SK-N-SH (cell line): ENCODE measurements at regions not wholly inside any gene's neighbourhood (a gene's known extent, or its start where the extent isn't known, plus 50 kb on each side); places are given as distances from the start of the nearest gene placed in this dataset.

Source experiments
- CTCF ChIA-PET: fragments of 300-600, 350-600 bp; formaldehyde crosslinking; extraction: SDS; loops from one replicate; lab custom pipeline; 2021; lab: Yijun Ruan, JAX
- POLR2A ChIA-PET: fragments of 350-600 bp; sonication (Branson Sonifier 250); formaldehyde crosslinking; extraction: SDS; loops from one replicate; lab custom pipeline; 2020; ENCODE audit warnings: antibody characterized with exemption, inconsistent platforms; lab: Yijun Ruan, JAX
- DNase-seq: peaks from one replicate; pipeline ENCODE4 v3.0.0; 2012
- H2AFZ ChIP-seq: fragments of 200-600 bp; sonication (generic); 2 replicates; pipeline ENCODE4 v1.8.1; 2016; ENCODE audit warnings: antibody characterized with exemption, mild to moderate bottlenecking, low read depth
- H3F3A ChIP-seq: fragments of 200-600 bp; sonication (generic); replicated peaks from 2 replicates; pipeline ENCODE3; 2016; ENCODE audit warnings: antibody characterized with exemption, mild to moderate bottlenecking; ENCODE audit not compliant: insufficient read depth
- H3K27ac ChIP-seq, 2 experiments: fragments of 200-500 bp in 1 of 2; fragments of 200-600 bp in 1 of 2; sonication (Bioruptor generic) in 1 of 2; sonication (generic), shearing (Covaris generic) in 1 of 2; 2 replicates each; pipeline versions ENCODE4 v1.5.1 to v1.6.1; 2014 to 2016; ENCODE audit warnings: low read depth in 2 of 2, inconsistent platforms in 1 of 2, low read length in 1 of 2, mild to moderate bottlenecking in 1 of 2, mixed read lengths in 1 of 2
- H3K27me3 ChIP-seq: fragments of 200-600 bp; sonication (generic), shearing (Covaris generic); 2 replicates; pipeline ENCODE4 v1.6.1; 2016; ENCODE audit warnings: mixed run types; ENCODE audit not compliant: insufficient read depth
- H3K36me3 ChIP-seq, 2 experiments: fragments of 200-500 bp in 1 of 2; fragments of 200-600 bp in 1 of 2; sonication (Bioruptor generic) in 1 of 2; sonication (generic) in 1 of 2; replicated peaks in 1 of 2; 2 replicates each; pipeline versions ENCODE3 to v1.5.1; 2014 to 2016; ENCODE audit warnings: low read length in 1 of 2, mild to moderate bottlenecking in 1 of 2; ENCODE audit not compliant: insufficient read depth in 2 of 2, control insufficient read depth in 1 of 2
- H3K4me1 ChIP-seq, 2 experiments: fragments of 200-500 bp in 1 of 2; fragments of 200-600 bp in 1 of 2; sonication (Bioruptor generic) in 1 of 2; sonication (generic), shearing (Covaris generic) in 1 of 2; 2 replicates each; pipeline versions ENCODE4 v1.5.1 to v1.6.1; 2014 to 2016; ENCODE audit warnings: low read depth in 1 of 2, low read length in 1 of 2, mixed run types in 1 of 2; ENCODE audit not compliant: insufficient read depth in 2 of 2, control insufficient read depth in 1 of 2
- H3K4me2 ChIP-seq: fragments of 200-600 bp; sonication (generic), shearing (Covaris generic); 2 replicates; pipeline ENCODE4 v1.6.1; 2017; ENCODE audit warnings: mixed run types
- H3K4me3 ChIP-seq, 2 experiments: fragments of 200-500 bp in 1 of 2; fragments of 200-600 bp in 1 of 2; sonication (Bioruptor generic) in 1 of 2; sonication (generic), shearing (Covaris generic) in 1 of 2; 2 replicates each; pipeline versions ENCODE4 v1.5.1 to v1.8.1; 2014 to 2016; ENCODE audit warnings: low read depth in 2 of 2, inconsistent platforms in 1 of 2, low read length in 1 of 2, mild to moderate bottlenecking in 1 of 2, mixed read lengths in 1 of 2, moderate library complexity in 1 of 2
- H3K79me2 ChIP-seq: fragments of 200-600 bp; sonication (generic); 2 replicates; pipeline ENCODE4 v1.8.1; 2017; ENCODE audit warnings: mild to moderate bottlenecking; ENCODE audit not compliant: insufficient read depth
- H3K9ac ChIP-seq: fragments of 200-600 bp; sonication (generic); 2 replicates; pipeline ENCODE4 v1.6.1; 2017; ENCODE audit warnings: mixed run types
- H3K9me2 ChIP-seq: fragments of 200-600 bp; sonication (generic); 2 replicates; pipeline ENCODE4 v1.6.1; 2017; ENCODE audit warnings: mixed run types
- H3K9me3 ChIP-seq: fragments of 200-600 bp; sonication (generic); 2 replicates; pipeline ENCODE4 v1.6.1; 2017; ENCODE audit warnings: mixed run types, mild to moderate bottlenecking, moderate library complexity
- H4K20me1 ChIP-seq: fragments of 200-600 bp; sonication (generic); 2 replicates; pipeline ENCODE4 v1.6.1; 2017; ENCODE audit warnings: mild to moderate bottlenecking, mixed run types; ENCODE audit not compliant: insufficient read depth
- EP300 ChIP-seq, 2 experiments: IDR thresholded peaks; 2 replicates each; pipeline versions ENCODE4 v1.4.0 to v1.6.1; 2012; ENCODE audit warnings: borderline replicate concordance in 1 of 2, low read depth in 1 of 2, low read length in 1 of 2
- FOXJ3 ChIP-seq: sonication (generic); formaldehyde crosslinking; IDR thresholded peaks from 2 replicates; pipeline ENCODE4 v1.5.1; 2020; ENCODE audit warnings: mild to moderate bottlenecking, missing genetic modification reagents
- MEF2A ChIP-seq: IDR thresholded peaks from 2 replicates; pipeline ENCODE4 v1.4.0; 2012; ENCODE audit warnings: low read depth, borderline replicate concordance
- MXI1 ChIP-seq: IDR thresholded peaks from 2 replicates; pipeline ENCODE4 v1.6.1; 2012; ENCODE audit warnings: mild to moderate bottlenecking, low read depth, low read length, improper control_type of control experiment
- POLR2AphosphoS5 ChIP-seq: IDR thresholded peaks from 2 replicates; pipeline ENCODE4 v1.6.1; 2012; ENCODE audit warnings: low read depth, low read length
- RFX5 ChIP-seq: IDR thresholded peaks from 2 replicates; pipeline ENCODE4 v1.6.1; 2012; ENCODE audit warnings: mild to moderate bottlenecking, improper control_type of control experiment, low read length
- SIN3A ChIP-seq: IDR thresholded peaks from 2 replicates; pipeline ENCODE4 v1.6.1; 2012; ENCODE audit warnings: low read depth, mild to moderate bottlenecking, low read length, moderate library complexity, borderline replicate concordance
- WGBS: methylation state at CpG from one replicate; pipeline ENCODE4 v1.1.6; 2017; ENCODE audit warnings: low lambda C conversion rate; 5-methylcytosine and 5-hydroxymethylcytosine counted together
- TF ChIP-seq, protein P1 (sequence below): IDR thresholded peaks from 2 replicates; pipeline ENCODE4 v1.4.0; 2012; ENCODE audit warnings: low read depth, borderline replicate concordance
- TF ChIP-seq, protein P2 (sequence below): fragments of 150-350 bp; IDR thresholded peaks from 2 replicates; pipeline ENCODE4 v1.6.1; 2017; ENCODE audit warnings: antibody characterized with exemption, low read length, low read depth, borderline replicate concordance

DNA sequence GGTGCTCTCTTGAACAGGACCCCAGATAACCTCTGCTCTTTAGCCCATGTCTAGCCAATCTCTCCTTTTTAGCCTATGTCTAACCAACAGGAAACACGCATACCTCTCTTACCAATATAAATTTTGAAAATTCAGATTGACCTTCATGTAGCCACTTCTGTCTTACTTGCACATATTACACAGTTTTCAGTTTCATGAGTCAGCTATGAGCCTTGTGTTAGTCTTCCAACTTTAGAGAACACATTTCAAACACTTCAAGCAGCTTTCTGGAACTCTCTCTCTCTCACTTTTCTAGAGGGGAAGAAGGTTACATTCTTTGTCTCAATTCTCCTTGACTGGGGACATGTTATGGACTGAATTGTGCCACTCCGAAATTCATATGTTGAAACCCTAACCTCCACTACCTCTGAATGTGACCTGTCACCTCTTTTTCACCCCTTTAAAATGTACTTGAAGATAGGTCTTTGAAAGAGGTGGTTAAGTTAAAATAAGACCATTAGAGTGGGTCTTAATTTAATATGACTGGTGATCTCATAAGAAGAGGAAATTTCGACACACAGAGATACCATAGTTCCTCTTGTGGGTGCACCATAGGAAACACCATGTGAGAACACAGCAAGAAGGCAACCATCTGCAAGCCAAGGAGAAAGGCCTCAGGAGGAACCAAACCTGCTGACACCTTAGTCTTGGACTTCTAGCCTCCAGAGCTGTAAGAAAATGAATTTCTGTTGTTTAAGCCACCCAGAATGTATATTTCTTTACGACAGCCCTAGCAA, 480.3 kb upstream of the ALCAM start (continued):
- TF ChIP-seq, protein P1, sequence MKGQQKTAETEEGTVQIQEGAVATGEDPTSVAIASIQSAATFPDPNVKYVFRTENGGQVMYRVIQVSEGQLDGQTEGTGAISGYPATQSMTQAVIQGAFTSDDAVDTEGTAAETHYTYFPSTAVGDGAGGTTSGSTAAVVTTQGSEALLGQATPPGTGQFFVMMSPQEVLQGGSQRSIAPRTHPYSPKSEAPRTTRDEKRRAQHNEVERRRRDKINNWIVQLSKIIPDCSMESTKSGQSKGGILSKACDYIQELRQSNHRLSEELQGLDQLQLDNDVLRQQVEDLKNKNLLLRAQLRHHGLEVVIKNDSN = no peak

DNA sequence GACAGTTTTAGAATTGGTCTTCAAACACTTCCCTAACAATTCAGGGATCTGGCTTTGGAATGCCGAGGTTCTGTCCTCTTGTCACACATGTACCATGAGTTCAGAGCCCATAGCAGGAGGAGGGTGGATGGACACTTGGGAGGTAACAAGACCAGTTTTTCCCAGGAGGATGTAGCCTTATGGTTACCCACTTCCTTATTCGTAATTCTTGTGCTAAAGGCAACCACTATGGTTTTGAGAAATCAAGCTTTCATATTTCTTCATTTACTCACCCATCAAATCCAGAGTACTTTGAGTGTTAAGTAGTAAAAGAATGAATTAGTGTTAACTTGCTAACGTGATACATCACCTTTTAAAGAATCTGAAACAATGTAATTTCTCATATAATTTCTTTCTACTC, 479.6 kb upstream of the ALCAM start:
- H3K4me1 ChIP-seq = no peaks in the 10 kb centered on the region
- no peaks in the 10 kb centered on the region for H3F3A ChIP-seq
- H3K9ac ChIP-seq = no peak overlapping the region
- H3K79me2 ChIP-seq = no peaks in the 10 kb centered on the region
- peak overlapping the region; percentile 20; the same call in 1 of the 2 replicates for H2AFZ ChIP-seq
- CTCF ChIA-PET = interaction anchor here (1.5 kb wide), 1 partner anchor 9 kb away, joined by 4 read pairs; no protein-coding TSS in a partner anchor
- H3K4me2 ChIP-seq = no peak overlapping the region
- no peaks in the 10 kb centered on the region for H3K9me3 ChIP-seq
- no peaks in the 10 kb centered on the region for H4K20me1 ChIP-seq
- DNase-seq = no peak
- H3K27me3 ChIP-seq = no peaks in the 10 kb centered on the region
- POLR2A ChIA-PET = no interaction called here
- no peaks in the 10 kb centered on the region for H3K9me2 ChIP-seq
- no peak for TF ChIP-seq EP300 (IDR thresholded peaks at IDR 0.05; ENCODE audit: borderline replicate concordance in 1 of 2, low read depth in 1 of 2, low read length in 1 of 2)
- no peak for TF ChIP-seq MXI1
- no peak for TF ChIP-seq RFX5
- TF ChIP-seq MEF2A = no peak
- H3K27ac ChIP-seq = peak overlapping the region in 1 of 2 experiments; percentile 25; a peak in 1 of 4 replicates
- no peaks in the 10 kb centered on the region for H3K36me3 ChIP-seq
- H3K4me3 ChIP-seq = no peak overlapping the region
- 57% methylated on average over 3 of the region's 3 CpGs for WGBS

DNA sequence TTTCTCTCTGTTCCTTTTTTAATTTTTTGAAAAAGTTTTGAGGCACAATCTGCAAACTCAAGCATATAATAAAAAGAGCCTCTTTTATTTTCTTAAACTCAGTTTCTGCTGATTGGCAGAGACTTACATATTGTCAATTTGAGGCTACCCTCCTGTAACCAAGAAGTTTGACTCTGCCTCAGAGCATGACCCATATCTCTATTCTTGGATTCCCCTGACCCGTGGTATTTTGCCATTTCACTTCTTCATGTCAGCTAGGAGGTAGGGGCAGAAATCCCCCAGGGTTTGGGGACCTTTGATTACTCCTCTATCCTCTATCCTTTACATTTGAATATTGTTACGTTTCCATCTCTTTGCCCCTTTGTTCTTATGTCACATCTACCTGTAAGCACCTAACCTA, 479.1 kb upstream of the ALCAM start:
- TF ChIP-seq, protein P1 = no peak
- no peak for TF ChIP-seq MXI1
- TF ChIP-seq POLR2AphosphoS5 = no peak
- TF ChIP-seq SIN3A = no peak
- TF ChIP-seq, protein P2, sequence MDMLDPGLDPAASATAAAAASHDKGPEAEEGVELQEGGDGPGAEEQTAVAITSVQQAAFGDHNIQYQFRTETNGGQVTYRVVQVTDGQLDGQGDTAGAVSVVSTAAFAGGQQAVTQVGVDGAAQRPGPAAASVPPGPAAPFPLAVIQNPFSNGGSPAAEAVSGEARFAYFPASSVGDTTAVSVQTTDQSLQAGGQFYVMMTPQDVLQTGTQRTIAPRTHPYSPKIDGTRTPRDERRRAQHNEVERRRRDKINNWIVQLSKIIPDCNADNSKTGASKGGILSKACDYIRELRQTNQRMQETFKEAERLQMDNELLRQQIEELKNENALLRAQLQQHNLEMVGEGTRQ = no peak
- TF ChIP-seq FOXJ3 (CRISPR knock-in tag) = no peak
- ChIA-PET POLR2A (no interaction called here), CTCF (interaction anchor here (1.5 kb wide), 1 partner anchor 9 kb away, joined by 4 read pairs; no protein-coding TSS in a partner anchor)
- Histone ChIP-seq H3K79me2 (no peaks in the 10 kb centered on the region), H3K4me3 (no peak overlapping the region), H3K9me3 (no peaks in the 10 kb centered on the region), H3K4me1 (no peaks in the 10 kb centered on the region), H3K9me2 (no peaks in the 10 kb centered on the region), H3K36me3 (no peaks in the 10 kb centered on the region), H3K27me3 (no peaks in the 10 kb centered on the region), H3K4me2 (no peak overlapping the region), H3K9ac (no peak overlapping the region), H3K27ac (no peak overlapping the region), H4K20me1 (no peaks in the 10 kb centered on the region), H2AFZ (0 out of 2 replicates have a peak overlapping the region, but pooled peaks have one; percentile 20), H3F3A (no peaks in the 10 kb centered on the region)
- 69% methylated on average over 2 of the region's 2 CpGs for WGBS
- no peak for DNase-seq
